NCI-H524 treated with DMSO at 0.1 percent for 48 hours (cell line): ENCODE measurements at regions not wholly inside any gene's neighbourhood (a gene's known extent, or its start where the extent isn't known, plus 50 kb on each side); places are given as distances from the start of the nearest gene placed in this dataset.

Experiments used
- DNase-seq: peaks from one replicate; lab custom pipeline; 2025; lab: John Stamatoyannopoulos, UW

GRCh38 chrX:124829930-124830329 is 483.6 kb downstream of the SH2D1A start:
- no peak for DNase-seq

- no peak for DNase-seq
Observed at GRCh38 chrX:124836786-124837185, 482.9 kb upstream of the TEX13C start.

GRCh38 chrX:124842205-124842604 is 477.5 kb upstream of the TEX13C start:
- no peak for DNase-seq

- no peak for DNase-seq
Observed at GRCh38 chrX:124860736-124861135, 458.9 kb upstream of the TEX13C start.

GRCh38 chrX:124862301-124862700 is 457.4 kb upstream of the TEX13C start:
- no peak for DNase-seq

- no peak for DNase-seq
Observed at GRCh38 chrX:124863303-124863702, 456.4 kb upstream of the TEX13C start.

GRCh38 chrX:124887572-124887971 is 432.1 kb upstream of the TEX13C start:
- DNase-seq, result no peak

- DNase-seq, result no peak
Observed at GRCh38 chrX:124895947-124896346, 423.7 kb upstream of the TEX13C start.

- DNase-seq, result peak; percentile 85
Observed at GRCh38 chrX:124902953-124903352, 416.7 kb upstream of the TEX13C start.

GRCh38 chrX:124910611-124911010 is 409.1 kb upstream of the TEX13C start:
- no peak for DNase-seq

- no peak for DNase-seq
Observed at GRCh38 chrX:124917011-124917410, 402.7 kb upstream of the TEX13C start.

- DNase-seq, result no peak
Observed at GRCh38 chrX:124925681-124926080, 394.0 kb upstream of the TEX13C start.

GRCh38 chrX:124931241-124931640 is 388.4 kb upstream of the TEX13C start:
- no peak for DNase-seq

- DNase-seq, result no peak
Observed at GRCh38 chrX:124931958-124932357, 387.7 kb upstream of the TEX13C start.

- DNase-seq, result no peak
Observed at GRCh38 chrX:124938715-124939114, 381.0 kb upstream of the TEX13C start.

- no peak for DNase-seq
Observed at GRCh38 chrX:124940531-124940930, 379.1 kb upstream of the TEX13C start.

- DNase-seq, result no peak
Observed at GRCh38 chrX:124954402-124954801, 365.3 kb upstream of the TEX13C start.

- no peak for DNase-seq
Observed at GRCh38 chrX:124960454-124960853, 359.2 kb upstream of the TEX13C start.

- no peak for DNase-seq
Observed at GRCh38 chrX:124963717-124964116, 356.0 kb upstream of the TEX13C start, which contains the start of gene TENM1. Gene TENM1 (minus strand): TSS chrX:124963817.

- no peak for DNase-seq
Observed at GRCh38 chrX:124975456-124975855, 344.2 kb upstream of the TEX13C start.

GRCh38 chrX:124981420-124981819 is 338.3 kb upstream of the TEX13C start:
- no peak for DNase-seq

GRCh38 chrX:124984140-124984813 is 335.4 kb upstream of the TEX13C start:
- DNase-seq, result no peak

- no peak for DNase-seq
Observed at GRCh38 chrX:124986284-124986683, 333.4 kb upstream of the TEX13C start.

- no peak for DNase-seq
Observed at GRCh38 chrX:124993735-124994134, 325.9 kb upstream of the TEX13C start.
